Renal pelvis (tissue), 1 donor: ENCODE measurements at regions not wholly inside any gene's neighbourhood (a gene's known extent, or its start where the extent isn't known, plus 50 kb on each side); places are given as distances from the start of the nearest gene placed in this dataset.
"Not testable (repeated sequence)": the region's sequence is repeated elsewhere in the genome, so short reads cannot be mapped to it uniquely, and the experiment has no call there.

Experiments
- DNase-seq: peaks from one replicate; pipeline ENCODE4 v3.0.0-alpha.2; 2013

DNA sequence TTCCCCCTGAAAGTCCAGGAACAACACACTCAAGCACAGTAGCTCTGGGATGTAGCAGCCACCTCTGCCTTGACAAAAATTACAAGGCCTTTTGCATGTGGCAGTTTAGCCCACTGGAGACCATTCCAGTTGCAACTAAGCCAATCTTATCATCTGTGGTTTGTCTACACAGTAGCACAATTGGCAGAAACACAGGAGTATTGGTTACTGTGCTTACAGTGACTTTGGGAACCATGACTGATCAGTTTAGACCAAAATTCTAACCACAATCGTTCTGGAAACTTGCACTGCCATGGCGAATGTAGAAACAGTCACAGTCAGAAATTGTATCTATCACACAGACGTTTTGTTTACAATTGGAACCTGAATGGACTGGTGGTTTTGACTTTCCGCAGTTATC is 403.7 kb upstream of the MEIS1 start:
- DNase-seq, result no peak

GRCh38 chr2:66030553-66030952 is 404.4 kb upstream of the MEIS1 start:
- DNase-seq, result no peak

- no peak for DNase-seq
Measured at GRCh38 chr2:66024391-66024790, 410.5 kb upstream of the MEIS1 start.

- DNase-seq, result no peak
Measured at GRCh38 chr2:66021296-66021695, 413.6 kb upstream of the MEIS1 start.

DNA sequence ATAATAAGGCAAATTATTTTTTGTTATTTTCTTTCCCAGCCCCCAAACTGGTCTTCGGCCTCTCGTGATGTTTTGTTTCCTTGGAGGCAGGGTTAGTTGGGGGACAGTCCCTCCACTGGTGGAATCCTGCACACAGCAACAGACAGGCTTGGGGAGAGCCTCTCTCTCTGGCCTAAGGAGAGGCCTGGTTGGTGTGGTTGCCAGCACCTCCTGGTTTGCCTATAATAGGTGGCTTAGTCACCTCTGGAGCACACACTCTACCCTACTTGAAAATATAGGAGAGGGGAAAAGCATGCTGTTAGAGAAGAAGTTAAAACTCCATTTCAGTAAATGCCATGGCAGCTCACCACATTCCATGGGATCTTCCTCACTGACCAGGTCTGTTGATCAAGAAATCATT is 417.2 kb upstream of the MEIS1 start:
- DNase-seq, result no peak

- DNase-seq, result no peak
Measured at GRCh38 chr2:66014450-66014849, 420.5 kb upstream of the MEIS1 start.

- DNase-seq, result no peak
Measured at GRCh38 chr2:66013456-66013855, 421.5 kb upstream of the MEIS1 start.

GRCh38 chr2:66003931-66004330 is 431.0 kb upstream of the MEIS1 start:
- no peak for DNase-seq

GRCh38 chr2:66001538-66001937 is 433.4 kb upstream of the MEIS1 start:
- no peak for DNase-seq

DNA sequence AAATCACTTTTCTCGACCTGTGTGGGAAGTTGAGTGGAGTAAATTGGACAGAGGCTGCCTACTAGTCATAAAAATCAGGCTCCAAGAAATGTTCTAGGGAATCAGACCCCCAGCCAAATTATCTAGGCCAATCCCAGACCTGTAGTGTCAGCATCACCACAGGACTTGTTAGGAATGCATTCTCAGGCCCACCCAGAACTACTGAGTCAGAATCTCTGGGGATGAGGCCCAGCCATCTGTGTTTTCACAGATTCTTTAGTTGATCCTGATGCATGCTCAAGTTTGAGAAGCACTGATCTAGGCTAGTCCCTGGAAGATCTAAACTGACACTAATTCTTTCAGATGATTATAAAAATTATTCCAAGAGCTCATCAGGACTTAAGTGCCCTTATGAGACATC is 434.0 kb upstream of the MEIS1 start:
- no peak for DNase-seq

DNA sequence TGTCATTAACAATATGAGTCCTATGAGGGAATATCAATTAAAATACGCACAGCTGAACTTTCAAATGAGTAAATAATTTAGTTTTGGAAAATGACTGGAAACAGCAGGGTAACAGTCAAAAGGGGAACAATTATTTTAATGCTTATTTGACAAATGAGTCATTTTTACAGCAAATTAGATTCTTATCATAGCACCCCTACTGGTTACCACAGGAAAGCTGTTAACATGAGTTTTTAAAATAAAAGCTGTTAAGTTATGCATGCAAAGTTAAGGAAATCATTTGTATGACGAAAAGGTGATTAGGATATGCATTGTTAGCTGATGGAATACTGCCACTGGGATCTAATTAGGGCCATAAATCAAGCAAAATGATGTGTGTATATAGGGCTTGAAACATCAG is 435.1 kb upstream of the MEIS1 start:
- no peak for DNase-seq

DNA sequence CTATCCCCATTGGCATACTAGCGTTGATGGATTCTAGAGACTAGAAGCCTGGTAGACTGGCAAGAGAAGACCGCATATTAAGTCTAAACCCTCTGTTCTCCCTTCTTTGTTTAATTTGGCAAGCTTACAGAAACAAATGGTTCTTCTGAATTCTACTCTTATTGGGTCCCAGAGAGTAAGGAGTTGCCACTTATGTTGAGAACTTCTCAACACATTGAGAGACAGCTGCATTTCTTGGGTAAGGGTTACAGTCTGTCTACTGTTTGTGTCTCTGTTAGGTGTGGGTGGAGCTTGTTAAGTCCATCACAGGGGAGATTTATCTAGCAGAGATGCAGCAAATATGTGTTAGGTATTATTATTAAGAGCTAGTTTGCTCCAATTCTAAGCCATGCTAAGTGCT is 435.8 kb upstream of the MEIS1 start:
- no peak for DNase-seq

GRCh38 chr2:65997961-65998360 is 437.0 kb upstream of the MEIS1 start:
- DNase-seq, result no peak

- no peak for DNase-seq
Measured at GRCh38 chr2:65992198-65992554, 442.7 kb upstream of the MEIS1 start.

DNA sequence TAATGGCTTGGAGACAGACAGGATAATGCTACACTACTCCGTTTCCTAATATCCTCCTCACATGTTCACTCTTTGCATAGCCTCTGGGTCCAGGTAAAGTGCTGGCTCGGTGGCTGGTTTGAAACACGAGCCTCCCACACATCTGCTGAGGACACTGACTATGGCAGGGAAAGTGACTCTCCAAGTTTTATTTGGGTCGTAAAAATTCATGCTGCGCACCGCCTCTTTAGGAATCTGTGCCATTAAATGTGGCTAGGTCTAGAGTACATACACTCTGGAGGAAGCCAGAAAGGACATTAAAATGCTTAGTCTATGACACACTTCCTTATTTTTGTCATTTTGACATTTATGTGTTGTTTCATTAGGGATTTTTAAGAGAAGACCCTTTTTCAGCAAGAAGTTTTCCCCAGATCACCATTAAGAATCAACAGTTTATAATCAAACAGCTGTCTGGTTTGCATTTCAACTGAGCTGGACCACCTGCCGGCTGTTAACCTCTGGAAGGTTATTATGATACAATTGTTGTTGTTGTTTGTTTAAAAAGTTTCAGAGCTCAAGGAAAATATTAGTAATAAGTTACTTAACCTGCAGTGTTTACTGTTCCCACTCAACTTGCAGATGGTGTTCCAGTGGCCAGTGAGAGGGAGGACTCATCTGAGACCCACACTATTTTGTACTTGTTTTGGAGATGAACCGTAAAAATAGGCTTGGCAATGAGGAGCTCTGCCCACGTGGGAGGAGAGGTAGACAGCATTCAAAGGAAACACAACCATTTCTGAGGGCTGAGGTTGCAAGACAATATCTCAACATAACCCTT is 443.3 kb upstream of the MEIS1 start:
- peak; percentile 70 for DNase-seq

GRCh38 chr2:65985986-65986385 is 448.9 kb upstream of the MEIS1 start:
- no peak for DNase-seq

- no peak for DNase-seq
Measured at GRCh38 chr2:65980531-65980930, 454.4 kb upstream of the MEIS1 start.

DNA sequence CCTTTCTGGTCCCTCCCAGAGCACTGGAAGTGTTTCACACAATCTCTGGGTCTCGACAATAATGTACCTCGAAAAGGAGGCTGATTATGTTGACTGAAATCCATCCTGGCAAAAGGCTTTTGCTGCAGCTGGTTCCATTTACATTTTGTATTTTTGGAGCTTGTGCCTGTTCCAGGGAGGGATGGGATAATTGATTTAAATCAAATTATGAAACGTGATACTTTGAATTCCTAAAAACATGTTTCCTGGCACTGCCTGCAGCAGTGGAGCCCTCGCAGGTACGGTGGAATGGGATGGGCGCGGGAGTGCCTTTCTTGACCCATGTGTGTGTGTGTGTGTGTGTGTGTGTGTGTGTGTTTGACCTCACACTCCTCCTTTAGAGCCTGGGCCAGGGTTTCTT is 455.5 kb upstream of the MEIS1 start:
- DNase-seq, result no peak

GRCh38 chr2:65974067-65974723 is 460.7 kb upstream of the MEIS1 start:
- no peak for DNase-seq

DNA sequence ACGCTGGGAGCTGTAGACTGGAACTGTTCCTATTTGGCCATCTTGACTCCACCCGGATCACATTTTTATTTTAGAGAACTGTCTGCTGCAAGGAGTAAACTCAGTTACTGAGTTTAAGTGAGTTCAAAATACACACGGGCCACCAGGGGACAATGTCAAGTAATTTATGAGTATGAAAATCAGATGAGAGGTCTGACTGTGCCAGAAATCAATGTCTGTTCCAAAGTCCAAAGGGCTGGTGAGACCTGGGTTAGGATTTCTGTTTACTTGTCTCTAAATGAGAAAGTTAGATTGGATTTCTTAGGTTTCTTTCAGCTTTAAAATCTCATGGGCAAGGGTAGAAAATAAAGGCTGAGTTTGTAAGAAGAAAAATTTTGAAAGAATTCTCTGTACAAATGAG is 465.8 kb upstream of the MEIS1 start:
- DNase-seq, result no peak

GRCh38 chr2:65963303-65963702 is 471.6 kb upstream of the MEIS1 start:
- DNase-seq, result not testable (repeated sequence)

- DNase-seq, result no peak
Measured at GRCh38 chr2:65960953-65961352, 474.0 kb upstream of the MEIS1 start.

DNA sequence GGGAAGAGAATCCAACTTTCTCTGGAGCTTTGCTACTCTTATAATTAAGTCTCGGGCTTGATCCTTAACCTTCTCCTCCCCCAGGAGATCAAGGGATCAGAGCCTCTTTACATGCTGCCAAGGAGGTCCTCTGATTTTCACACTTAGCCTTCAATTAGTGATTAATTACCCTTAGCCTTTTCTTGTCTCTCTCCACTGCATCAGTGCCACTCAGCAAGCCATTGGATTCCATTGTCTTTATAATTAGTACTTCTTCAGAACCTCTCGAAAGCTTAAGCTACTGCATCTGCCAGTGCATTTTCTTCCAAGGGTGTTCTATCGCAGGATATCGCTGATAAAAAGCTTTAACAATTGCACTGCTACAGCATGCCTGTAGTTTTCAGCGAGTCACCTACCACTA is 477.0 kb upstream of the MEIS1 start:
- no peak for DNase-seq

DNA sequence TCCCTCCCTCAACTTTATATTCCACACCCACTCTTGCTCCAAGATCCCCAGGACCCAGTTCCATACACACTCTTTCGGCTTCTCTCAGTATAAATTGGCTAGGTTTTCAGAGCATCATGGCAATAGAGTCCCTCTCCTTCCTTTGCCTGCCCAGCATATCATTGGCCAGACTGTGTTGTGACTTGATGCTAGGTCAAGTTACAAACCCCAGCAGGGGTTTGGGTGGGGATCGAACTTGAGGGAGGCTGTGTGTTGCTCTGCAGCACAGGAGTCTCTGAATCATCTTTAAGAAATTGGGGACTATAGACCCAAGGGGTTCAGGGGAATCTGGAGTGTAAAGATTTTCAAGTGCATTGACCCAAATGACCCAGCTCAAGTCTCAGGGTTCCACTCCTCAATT is 477.5 kb upstream of the MEIS1 start:
- DNase-seq, result no peak
